ENCODE measurements at regions not wholly inside any gene's neighbourhood (a gene's known extent, or its start where the extent isn't known, plus 50 kb on each side); places are given as distances from the start of the nearest gene placed in this dataset.
"Not testable (repeated sequence)": the region's sequence is repeated elsewhere in the genome, so short reads cannot be mapped to it uniquely, and the experiment has no call there.

DNA sequence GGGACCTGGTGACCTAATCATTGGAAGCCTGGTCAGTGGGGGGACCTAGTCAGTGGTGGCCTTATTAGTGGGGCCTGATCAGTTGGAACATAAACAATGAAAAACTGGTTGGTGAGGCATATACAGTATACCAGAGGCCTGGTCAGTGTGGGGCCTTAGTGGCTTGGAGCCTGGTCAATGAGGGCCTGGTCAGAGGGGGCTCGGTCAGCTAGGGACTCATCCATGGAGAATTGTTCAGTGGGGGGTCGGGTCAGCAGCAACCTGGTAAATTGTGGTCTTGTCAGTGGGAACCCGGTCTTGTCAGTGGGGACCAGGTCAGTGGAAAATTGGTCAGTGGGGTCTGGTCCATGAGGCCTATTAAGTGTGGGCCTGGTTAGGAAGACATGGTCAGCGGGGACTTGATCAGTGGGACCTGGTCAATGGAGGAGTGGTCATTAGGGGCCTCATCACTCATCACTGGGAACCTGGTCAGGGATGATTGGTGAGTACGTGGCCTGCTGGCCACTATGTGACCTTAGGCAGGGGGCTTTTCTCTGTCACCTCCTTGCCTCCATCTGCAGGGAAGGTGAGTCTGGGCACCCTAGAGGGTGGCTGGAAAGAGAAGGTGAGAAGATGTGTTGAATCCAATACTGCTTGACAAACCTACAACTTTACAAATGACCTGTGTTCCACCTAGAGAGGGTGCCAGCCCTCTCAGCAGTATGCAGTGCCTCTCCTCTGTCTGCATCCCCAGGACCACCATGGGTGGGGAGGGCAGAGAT is 573.0 kb downstream of the CWH43 start:
- not testable (repeated sequence) for TF ChIP-seq NBN (IDR thresholded peaks at IDR 0.05); CEBPB (IDR thresholded peaks at IDR 0.05; ENCODE audit: borderline replicate concordance in 1 of 2, low read depth in 2 of 2, low read length in 2 of 2); TCF3 (IDR thresholded peaks at IDR 0.05; ENCODE audit: borderline replicate concordance, insufficient read depth, low read depth, low read length); GATAD2B (conservative IDR thresholded peaks at IDR 0.05; ENCODE audit: low read depth); HDAC6 (IDR thresholded peaks at IDR 0.05; ENCODE audit: unreplicated experiment); EZH2 (IDR thresholded peaks at IDR 0.05; ENCODE audit: borderline replicate concordance, control insufficient read depth, low read depth, low read length); NRF1 (conservative IDR thresholded peaks at IDR 0.05; ENCODE audit: low read depth, low read length); RAD21 (IDR thresholded peaks at IDR 0.05; ENCODE audit: insufficient read depth, low read depth, low read length); POLR2A (IDR thresholded peaks at IDR 0.05; ENCODE audit: low read depth, low read length)
- TF ChIP-seq, protein P1, sequence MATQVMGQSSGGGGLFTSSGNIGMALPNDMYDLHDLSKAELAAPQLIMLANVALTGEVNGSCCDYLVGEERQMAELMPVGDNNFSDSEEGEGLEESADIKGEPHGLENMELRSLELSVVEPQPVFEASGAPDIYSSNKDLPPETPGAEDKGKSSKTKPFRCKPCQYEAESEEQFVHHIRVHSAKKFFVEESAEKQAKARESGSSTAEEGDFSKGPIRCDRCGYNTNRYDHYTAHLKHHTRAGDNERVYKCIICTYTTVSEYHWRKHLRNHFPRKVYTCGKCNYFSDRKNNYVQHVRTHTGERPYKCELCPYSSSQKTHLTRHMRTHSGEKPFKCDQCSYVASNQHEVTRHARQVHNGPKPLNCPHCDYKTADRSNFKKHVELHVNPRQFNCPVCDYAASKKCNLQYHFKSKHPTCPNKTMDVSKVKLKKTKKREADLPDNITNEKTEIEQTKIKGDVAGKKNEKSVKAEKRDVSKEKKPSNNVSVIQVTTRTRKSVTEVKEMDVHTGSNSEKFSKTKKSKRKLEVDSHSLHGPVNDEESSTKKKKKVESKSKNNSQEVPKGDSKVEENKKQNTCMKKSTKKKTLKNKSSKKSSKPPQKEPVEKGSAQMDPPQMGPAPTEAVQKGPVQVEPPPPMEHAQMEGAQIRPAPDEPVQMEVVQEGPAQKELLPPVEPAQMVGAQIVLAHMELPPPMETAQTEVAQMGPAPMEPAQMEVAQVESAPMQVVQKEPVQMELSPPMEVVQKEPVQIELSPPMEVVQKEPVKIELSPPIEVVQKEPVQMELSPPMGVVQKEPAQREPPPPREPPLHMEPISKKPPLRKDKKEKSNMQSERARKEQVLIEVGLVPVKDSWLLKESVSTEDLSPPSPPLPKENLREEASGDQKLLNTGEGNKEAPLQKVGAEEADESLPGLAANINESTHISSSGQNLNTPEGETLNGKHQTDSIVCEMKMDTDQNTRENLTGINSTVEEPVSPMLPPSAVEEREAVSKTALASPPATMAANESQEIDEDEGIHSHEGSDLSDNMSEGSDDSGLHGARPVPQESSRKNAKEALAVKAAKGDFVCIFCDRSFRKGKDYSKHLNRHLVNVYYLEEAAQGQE (IDR thresholded peaks at IDR 0.05; ENCODE audit: low read depth, low read length), result not testable (repeated sequence)
